Keratinocyte (primary cell): ENCODE measurements at regions not wholly inside any gene's neighbourhood (a gene's known extent, or its start where the extent isn't known, plus 50 kb on each side); places are given as distances from the start of the nearest gene placed in this dataset.

Experiments used
- DNase-seq: peaks from one replicate; pipeline ENCODE4 v3.0.0-alpha.2; 2011; ENCODE audit warnings: low read depth, missing footprints, low spot score
- FAIRE-seq: peaks from 2 replicates; lab custom pipeline; 2011; peaks lifted over from hg19 to GRCh38; lab: Jason Lieb, UNC
- H2AFZ ChIP-seq: 2 replicates; pipeline ENCODE4 v1.6.0; 2012; ENCODE audit warnings: low read length, control low read depth, inconsistent platforms; ENCODE audit not compliant: control insufficient read depth
- H3K27ac ChIP-seq: 2 replicates; pipeline ENCODE4 v1.5.1; 2011; ENCODE audit warnings: low read length; ENCODE audit not compliant: control insufficient read depth, insufficient read depth
- H3K27me3 ChIP-seq: 3 replicates; pipeline ENCODE4 v1.6.0; 2011; ENCODE audit warnings: low read length; ENCODE audit not compliant: control insufficient read depth, insufficient read depth; ENCODE audit errors: extremely low read depth
- H3K36me3 ChIP-seq, 2 experiments: 2 replicates in 1 of 2; 3 replicates in 1 of 2; pipeline ENCODE4 v1.5.1; 2011; ENCODE audit warnings: low read length in 2 of 2, mild to moderate bottlenecking in 1 of 2; ENCODE audit not compliant: control insufficient read depth in 2 of 2, insufficient read depth in 2 of 2; ENCODE audit errors: extremely low read depth in 1 of 2
- H3K4me1 ChIP-seq: 3 replicates; pipeline ENCODE4 v1.5.1; 2011; ENCODE audit warnings: low read length; ENCODE audit not compliant: control insufficient read depth, insufficient read depth; ENCODE audit errors: extremely low read depth
- H3K4me2 ChIP-seq: 3 replicates; pipeline ENCODE4 v1.6.0; 2011; ENCODE audit warnings: low read depth, low read length; ENCODE audit not compliant: control insufficient read depth, insufficient read depth; ENCODE audit errors: extremely low read depth
- H3K4me3 ChIP-seq, 3 experiments: fragments of 200-600 bp in 1 of 3; sonication (generic) in 1 of 3; 2 replicates in 2 of 3; 3 replicates in 1 of 3; pipeline ENCODE4 v1.5.1; 2011 to 2016; ENCODE audit warnings: low read length in 3 of 3, mild to moderate bottlenecking in 3 of 3, control low read depth in 2 of 3, inconsistent platforms in 1 of 3, low read depth in 1 of 3, mixed read lengths in 1 of 3, mixed run types in 1 of 3, moderate library complexity in 1 of 3; ENCODE audit not compliant: control insufficient read depth in 2 of 3, insufficient read depth in 2 of 3; ENCODE audit errors: extremely low read depth in 1 of 3
- H3K79me2 ChIP-seq: 2 replicates; pipeline ENCODE4 v1.6.0; 2012; ENCODE audit warnings: low read length; ENCODE audit not compliant: control insufficient read depth, insufficient read depth
- H3K9ac ChIP-seq: 3 replicates; pipeline ENCODE4 v1.6.0; 2011; ENCODE audit warnings: low read length; ENCODE audit not compliant: control insufficient read depth, insufficient read depth; ENCODE audit errors: extremely low read depth
- H3K9me1 ChIP-seq: 3 replicates; pipeline ENCODE4 v1.6.0; 2011; ENCODE audit warnings: low read length; ENCODE audit not compliant: control insufficient read depth, insufficient read depth; ENCODE audit errors: extremely low read depth
- H3K9me3 ChIP-seq: 2 replicates; pipeline ENCODE4 v1.5.1; 2012; ENCODE audit warnings: low read depth, low read length; ENCODE audit not compliant: control insufficient read depth
- H4K20me1 ChIP-seq: 3 replicates; pipeline ENCODE4 v1.6.0; 2011; ENCODE audit warnings: low read length; ENCODE audit not compliant: control insufficient read depth, insufficient read depth; ENCODE audit errors: extremely low read depth
- EZH2 ChIP-seq: IDR thresholded peaks from one replicate; pipeline ENCODE4 v1.6.1; 2012; ENCODE audit warnings: inconsistent platforms, mild to moderate bottlenecking, low read length, moderate library complexity
- dilution Hi-C: fragments of 300-500 bp; cut with MboI; formaldehyde crosslinking; loops from one replicate; pipeline ENCODE4 v1.7.0; 2020; ENCODE audit warnings: low sequenced_read_pairs; ENCODE audit not compliant: extremely low pct_ligation_motif_present
- TF ChIP-seq, protein P1 (sequence below), 3 experiments: IDR thresholded peaks in 1 of 3; conservative IDR thresholded peaks in 1 of 3; optimal IDR thresholded peaks in 1 of 3; 2 replicates in 2 of 3; 3 replicates in 1 of 3; pipeline versions ENCODE3 to v1.5.1; 2011; ENCODE audit warnings: low read length in 3 of 3, mild to moderate bottlenecking in 3 of 3, moderate library complexity in 2 of 3, control low read depth in 1 of 3, inconsistent platforms in 1 of 3; ENCODE audit not compliant: insufficient read depth in 2 of 3; ENCODE audit errors: extremely low read depth in 1 of 3

GRCh38 chr6:147839708-147840610 is 331.5 kb downstream of the SAMD5 start:
- no peaks in the 10 kb centered on the region for H3K9me3 ChIP-seq
- H3K27ac ChIP-seq: no peak overlapping the region
- no peaks in the 10 kb centered on the region for H4K20me1 ChIP-seq
- H3K27me3 ChIP-seq: no peaks in the 10 kb centered on the region
- no peak for DNase-seq
- no peaks in the 10 kb centered on the region for H3K4me1 ChIP-seq
- H3K36me3 ChIP-seq: no peaks in the 10 kb centered on the region
- no peak overlapping the region for H2AFZ ChIP-seq
- no peaks in the 10 kb centered on the region for H3K9me1 ChIP-seq
- TF ChIP-seq EZH2: no peak
- TF ChIP-seq, protein P1, sequence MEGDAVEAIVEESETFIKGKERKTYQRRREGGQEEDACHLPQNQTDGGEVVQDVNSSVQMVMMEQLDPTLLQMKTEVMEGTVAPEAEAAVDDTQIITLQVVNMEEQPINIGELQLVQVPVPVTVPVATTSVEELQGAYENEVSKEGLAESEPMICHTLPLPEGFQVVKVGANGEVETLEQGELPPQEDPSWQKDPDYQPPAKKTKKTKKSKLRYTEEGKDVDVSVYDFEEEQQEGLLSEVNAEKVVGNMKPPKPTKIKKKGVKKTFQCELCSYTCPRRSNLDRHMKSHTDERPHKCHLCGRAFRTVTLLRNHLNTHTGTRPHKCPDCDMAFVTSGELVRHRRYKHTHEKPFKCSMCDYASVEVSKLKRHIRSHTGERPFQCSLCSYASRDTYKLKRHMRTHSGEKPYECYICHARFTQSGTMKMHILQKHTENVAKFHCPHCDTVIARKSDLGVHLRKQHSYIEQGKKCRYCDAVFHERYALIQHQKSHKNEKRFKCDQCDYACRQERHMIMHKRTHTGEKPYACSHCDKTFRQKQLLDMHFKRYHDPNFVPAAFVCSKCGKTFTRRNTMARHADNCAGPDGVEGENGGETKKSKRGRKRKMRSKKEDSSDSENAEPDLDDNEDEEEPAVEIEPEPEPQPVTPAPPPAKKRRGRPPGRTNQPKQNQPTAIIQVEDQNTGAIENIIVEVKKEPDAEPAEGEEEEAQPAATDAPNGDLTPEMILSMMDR (optimal IDR thresholded peaks at IDR 0.05 in 1 of 3, IDR thresholded peaks at IDR 0.05 in 1 of 3, conservative IDR thresholded peaks at IDR 0.05 in 1 of 3; ENCODE audit: extremely low read depth in 1 of 3, insufficient read depth in 2 of 3, low read length in 3 of 3): no peak
- H3K4me3 ChIP-seq: no peak overlapping the region
- H3K4me2 ChIP-seq: no peak overlapping the region
- dilution Hi-C loops: no loop called here
- FAIRE-seq: no peak
- no peaks in the 10 kb centered on the region for H3K79me2 ChIP-seq
- no peak overlapping the region for H3K9ac ChIP-seq

GRCh38 chr6:147841547-147842148 is 333.2 kb downstream of the SAMD5 start:
- no peak overlapping the region for H3K9ac ChIP-seq
- H3K4me3 ChIP-seq: no peak overlapping the region
- no peaks in the 10 kb centered on the region for H3K4me1 ChIP-seq
- no peaks in the 10 kb centered on the region for H3K27me3 ChIP-seq
- H3K4me2 ChIP-seq: no peak overlapping the region
- H3K9me1 ChIP-seq: no peaks in the 10 kb centered on the region
- dilution Hi-C loops: no loop called here
- H3K79me2 ChIP-seq: no peaks in the 10 kb centered on the region
- TF ChIP-seq, protein P1 (optimal IDR thresholded peaks at IDR 0.05 in 1 of 3, IDR thresholded peaks at IDR 0.05 in 1 of 3, conservative IDR thresholded peaks at IDR 0.05 in 1 of 3; ENCODE audit: extremely low read depth in 1 of 3, insufficient read depth in 2 of 3, low read length in 3 of 3): no peak
- TF ChIP-seq EZH2: no peak
- no peak for FAIRE-seq
- H3K9me3 ChIP-seq: no peaks in the 10 kb centered on the region
- no peak for DNase-seq
- H3K36me3 ChIP-seq: no peaks in the 10 kb centered on the region
- no peak overlapping the region for H2AFZ ChIP-seq
- H4K20me1 ChIP-seq: no peaks in the 10 kb centered on the region
- no peak overlapping the region for H3K27ac ChIP-seq
